ENCODE measurements at regions not wholly inside any gene's neighbourhood (a gene's known extent, or its start where the extent isn't known, plus 50 kb on each side); places are given as distances from the start of the nearest gene placed in this dataset.

- TF ChIP-seq CTCF (IDR thresholded peaks at IDR 0.05), result no peak
- TF ChIP-seq POLR2A (IDR thresholded peaks at IDR 0.05), result no peak
Observed at GRCh38 chrX:144849141-144849540, 398.2 kb upstream of the SPANXN1 start.
